WERI-Rb-1 (cell line): ENCODE measurements at regions not wholly inside any gene's neighbourhood (a gene's known extent, or its start where the extent isn't known, plus 50 kb on each side); places are given as distances from the start of the nearest gene placed in this dataset.

Source experiments
- DNase-seq: peaks from one replicate; pipeline ENCODE4 v3.0.0-alpha.2; 2020
- H3K27ac ChIP-seq: fragments of 250-450 bp; sonication (Bioruptor Pico); 2 replicates; pipeline ENCODE4 v1.5.1; 2020; ENCODE audit warnings: mild to moderate bottlenecking, moderate library complexity
- H3K27me3 ChIP-seq: fragments of 250-450 bp; sonication (Bioruptor Pico); 2 replicates; pipeline ENCODE4 v1.5.1; 2021; ENCODE audit warnings: mild to moderate bottlenecking, low read depth, moderate library complexity; ENCODE audit not compliant: insufficient read depth, severe bottlenecking
- H3K36me3 ChIP-seq: fragments of 250-450 bp; sonication (Bioruptor Pico); 2 replicates; pipeline ENCODE4 v1.5.1; 2020; ENCODE audit warnings: mild to moderate bottlenecking, moderate library complexity
- H3K4me3 ChIP-seq: 2 replicates; pipeline ENCODE4 v1.5.1; 2011; ENCODE audit warnings: low read depth, mild to moderate bottlenecking, control low read depth, low read length
- H3K9me3 ChIP-seq: fragments of 250-450 bp; sonication (Bioruptor Pico); 2 replicates; pipeline ENCODE4 v1.5.1; 2021; ENCODE audit warnings: mild to moderate bottlenecking, moderate library complexity; ENCODE audit not compliant: severe bottlenecking
- CTCF ChIP-seq: IDR thresholded peaks from 2 replicates; pipeline ENCODE4 v1.5.1; 2011; ENCODE audit warnings: low read depth, mild to moderate bottlenecking, control low read depth, inconsistent platforms, low read length

GRCh38 chr5:35468811-35469210 is 148.9 kb upstream of the SPEF2 start:
- Histone ChIP-seq H3K4me3 (no peak overlapping the region), H3K27ac (no peak overlapping the region), H3K9me3 (no peaks in the 10 kb centered on the region), H3K36me3 (no peaks in the 10 kb centered on the region), H3K27me3 (peaks cover 41% of the 10 kb centered on the region)
- DNase-seq = no peak
- TF ChIP-seq CTCF = no peak

GRCh38 chr5:35466746-35467145 is 150.9 kb upstream of the SPEF2 start:
- Histone ChIP-seq H3K36me3 (no peaks in the 10 kb centered on the region), H3K27ac (no peak overlapping the region), H3K4me3 (no peak overlapping the region), H3K9me3 (no peaks in the 10 kb centered on the region), H3K27me3 (peaks cover 47% of the 10 kb centered on the region)
- DNase-seq = no peak
- no peak for TF ChIP-seq CTCF

GRCh38 chr5:35464757-35465156 is 152.9 kb upstream of the SPEF2 start:
- DNase-seq = no peak
- Histone ChIP-seq H3K9me3 (no peaks in the 10 kb centered on the region), H3K4me3 (no peak overlapping the region), H3K27me3 (peaks cover 52% of the 10 kb centered on the region), H3K27ac (no peak overlapping the region), H3K36me3 (no peaks in the 10 kb centered on the region)
- TF ChIP-seq CTCF = no peak

GRCh38 chr5:35461530-35461929 is 156.1 kb upstream of the SPEF2 start:
- H3K9me3 ChIP-seq = no peaks in the 10 kb centered on the region
- peaks cover 53% of the 10 kb centered on the region for H3K27me3 ChIP-seq
- H3K36me3 ChIP-seq = no peaks in the 10 kb centered on the region
- no peak overlapping the region for H3K4me3 ChIP-seq
- no peak overlapping the region for H3K27ac ChIP-seq
- no peak for DNase-seq
- no peak for TF ChIP-seq CTCF

- no peaks in the 10 kb centered on the region for H3K36me3 ChIP-seq
- peaks cover 42% of the 10 kb centered on the region for H3K27me3 ChIP-seq
- H3K9me3 ChIP-seq = no peaks in the 10 kb centered on the region
- H3K4me3 ChIP-seq = no peak overlapping the region
- no peak for DNase-seq
- TF ChIP-seq CTCF = no peak
- no peak overlapping the region for H3K27ac ChIP-seq
These were observed 158.8 kb upstream of the SPEF2 start for GRCh38 chr5:35458824-35459207.
